Stimulated activated effector memory CD8-positive, alpha-beta T cell treated with anti-CD3 and anti-CD28 coated beads, Interleukin-12 subunit alpha, Interleukin-12 subunit beta, amount 100 ng/mL, for 72 hours (primary cell): ENCODE measurements at regions not wholly inside any gene's neighbourhood (a gene's known extent, or its start where the extent isn't known, plus 50 kb on each side); places are given as distances from the start of the nearest gene placed in this dataset.

Experiments
- ATAC-seq: fragments of 150-1000 bp; cut with Tn5 transposase; 2 replicates; pipeline ENCODE4 v1.10.0; 2021
- DNase-seq, 2 donors: peaks; one replicate each; pipeline ENCODE4 v3.0.0; 2021 to 2022; ENCODE audit warnings: low spot score in 2 of 2
- H3K27ac Mint-ChIP-seq: one replicate; pipeline ENCODE4 v1.8.0; 2022; ENCODE audit warnings: mild to moderate bottlenecking, mixed read lengths
- H3K36me3 Mint-ChIP-seq: one replicate; pipeline ENCODE4 v1.8.0; 2022; ENCODE audit warnings: mild to moderate bottlenecking, mixed read lengths
- H3K4me1 Mint-ChIP-seq: one replicate; pipeline ENCODE4 v1.8.0; 2022; ENCODE audit warnings: mixed read lengths
- H3K4me3 Mint-ChIP-seq: one replicate; pipeline ENCODE4 v1.8.0; 2022; ENCODE audit warnings: mild to moderate bottlenecking, mixed read lengths
- H3K9me3 Mint-ChIP-seq: one replicate; pipeline ENCODE4 v1.8.0; 2022; ENCODE audit warnings: mixed read lengths

DNA sequence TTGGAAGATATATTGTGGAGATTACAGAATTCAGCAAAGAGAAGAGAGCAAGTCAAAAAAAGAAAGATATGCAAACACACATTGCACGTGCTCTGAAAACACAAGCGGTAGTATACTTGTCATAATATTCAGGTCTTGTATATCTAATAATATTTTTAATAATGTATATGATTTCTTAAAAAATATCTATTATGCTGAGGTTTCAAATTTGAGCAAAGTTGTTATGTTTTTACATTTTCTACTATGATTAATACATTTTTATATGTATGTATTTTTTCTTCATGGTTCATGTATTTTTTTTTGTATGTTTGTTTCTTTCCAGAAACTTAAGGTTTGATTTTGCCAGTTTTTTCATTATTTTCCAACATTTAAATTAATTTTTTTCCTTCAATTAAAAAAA is 752.4 kb upstream of the VSTM2A start:
- DNase-seq (no peak), ATAC-seq (no peak)
- no peak overlapping the region for H3K27ac Mint-ChIP-seq
- H3K4me3 Mint-ChIP-seq = no peak overlapping the region
- H3K9me3 Mint-ChIP-seq = peaks cover 11% of the 10 kb centered on the region
- H3K36me3 Mint-ChIP-seq = no peaks in the 10 kb centered on the region
- H3K4me1 Mint-ChIP-seq = no peaks in the 10 kb centered on the region

DNA sequence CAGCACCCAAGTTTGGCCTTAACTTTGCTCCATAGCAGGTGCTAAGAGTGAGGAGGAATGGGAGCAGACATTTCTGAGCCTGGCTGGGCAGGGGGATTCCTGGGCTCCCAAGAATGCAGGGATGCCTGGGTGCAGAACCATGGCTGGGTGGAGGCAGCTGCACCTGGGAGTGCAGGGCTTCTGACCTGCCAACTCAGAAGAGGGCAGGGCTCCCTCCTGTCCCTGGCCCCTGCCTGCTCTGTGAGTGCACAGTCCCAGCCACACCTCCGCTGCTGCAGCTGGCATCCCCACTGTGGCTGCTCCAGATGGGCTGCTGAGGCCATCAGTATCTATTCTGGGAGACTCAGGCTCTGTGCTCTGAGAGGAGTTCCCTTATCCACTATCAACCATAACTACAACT is 747.4 kb upstream of the VSTM2A start:
- Mint-ChIP-seq H3K4me3 (no peak overlapping the region), H3K36me3 (no peaks in the 10 kb centered on the region), H3K9me3 (peaks cover 21% of the 10 kb centered on the region), H3K27ac (no peak overlapping the region), H3K4me1 (no peaks in the 10 kb centered on the region)
- ATAC-seq (no peak), DNase-seq (no peak)

- Mint-ChIP-seq H3K9me3 (peaks cover 15% of the 10 kb centered on the region), H3K4me3 (no peak overlapping the region), H3K36me3 (no peaks in the 10 kb centered on the region), H3K4me1 (no peaks in the 10 kb centered on the region), H3K27ac (no peak overlapping the region)
- no peak for ATAC-seq
- DNase-seq = no peak
Measured at GRCh38 chr7:53800746-53801145, 741.4 kb upstream of the VSTM2A start.

DNA sequence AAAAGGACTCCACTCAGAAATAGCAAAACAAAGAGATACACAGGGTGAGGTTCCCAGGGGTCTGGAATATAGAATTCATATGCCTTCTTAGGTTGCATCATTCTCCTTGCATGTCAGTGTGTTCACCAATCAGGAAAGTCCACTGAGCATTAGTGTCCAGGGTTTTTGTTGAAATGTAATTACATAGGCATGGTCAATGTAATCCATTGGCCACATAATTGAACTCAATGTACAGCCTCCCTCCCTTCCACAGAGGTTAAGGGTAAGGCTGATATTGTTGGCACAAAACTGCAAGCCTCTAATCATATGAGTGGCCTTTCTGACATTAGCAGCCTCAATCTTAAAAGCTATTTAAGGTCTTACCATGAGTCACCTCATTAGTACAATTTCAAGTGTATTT is 736.1 kb upstream of the VSTM2A start:
- Mint-ChIP-seq H3K9me3 (peaks cover 10% of the 10 kb centered on the region), H3K4me1 (no peaks in the 10 kb centered on the region), H3K27ac (no peak overlapping the region), H3K36me3 (no peaks in the 10 kb centered on the region), H3K4me3 (no peak overlapping the region)
- ATAC-seq (no peak), DNase-seq (no peak)

GRCh38 chr7:53811555-53812079 is 730.6 kb upstream of the VSTM2A start:
- Mint-ChIP-seq H3K36me3 (no peaks in the 10 kb centered on the region), H3K9me3 (peaks cover 21% of the 10 kb centered on the region), H3K4me3 (no peak overlapping the region), H3K4me1 (no peaks in the 10 kb centered on the region), H3K27ac (no peak overlapping the region)
- peak; percentile 13 for ATAC-seq
- DNase-seq = no peak

GRCh38 chr7:53812135-53812534 is 730.0 kb upstream of the VSTM2A start:
- Mint-ChIP-seq H3K9me3 (peaks cover 21% of the 10 kb centered on the region), H3K36me3 (no peaks in the 10 kb centered on the region), H3K4me1 (no peaks in the 10 kb centered on the region), H3K27ac (no peak overlapping the region), H3K4me3 (no peak overlapping the region)
- DNase-seq (no peak), ATAC-seq (no peak)

GRCh38 chr7:53835301-53835700 is 706.9 kb upstream of the VSTM2A start:
- Mint-ChIP-seq H3K9me3 (peaks cover 28% of the 10 kb centered on the region), H3K4me3 (no peak overlapping the region), H3K4me1 (no peaks in the 10 kb centered on the region), H3K36me3 (no peaks in the 10 kb centered on the region), H3K27ac (no peak overlapping the region)
- ATAC-seq = no peak
- DNase-seq = no peak

DNA sequence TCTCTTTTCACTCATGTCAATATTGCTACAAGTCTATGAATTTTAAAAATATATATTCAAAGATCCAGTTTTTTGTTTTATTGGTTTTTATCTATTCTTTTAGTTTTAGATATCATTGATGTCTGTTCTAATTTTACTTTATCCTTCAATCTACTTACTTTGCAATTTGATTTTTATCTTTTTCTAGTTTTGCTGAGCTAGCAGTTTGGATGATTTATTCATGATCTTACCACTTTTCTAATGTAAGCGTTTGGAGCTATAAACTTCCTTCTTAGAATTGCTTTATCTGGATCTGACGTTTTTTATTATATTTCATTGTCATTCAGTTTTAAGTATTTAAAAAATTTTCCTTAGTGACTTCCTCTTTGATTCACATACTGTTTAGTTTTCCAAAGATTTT is 664.5 kb upstream of the VSTM2A start:
- ATAC-seq (no peak), DNase-seq (no peak)
- H3K27ac Mint-ChIP-seq = no peak overlapping the region
- no peak overlapping the region for H3K4me3 Mint-ChIP-seq
- H3K4me1 Mint-ChIP-seq = no peaks in the 10 kb centered on the region
- H3K36me3 Mint-ChIP-seq = no peaks in the 10 kb centered on the region
- H3K9me3 Mint-ChIP-seq = peaks cover 22% of the 10 kb centered on the region

DNA sequence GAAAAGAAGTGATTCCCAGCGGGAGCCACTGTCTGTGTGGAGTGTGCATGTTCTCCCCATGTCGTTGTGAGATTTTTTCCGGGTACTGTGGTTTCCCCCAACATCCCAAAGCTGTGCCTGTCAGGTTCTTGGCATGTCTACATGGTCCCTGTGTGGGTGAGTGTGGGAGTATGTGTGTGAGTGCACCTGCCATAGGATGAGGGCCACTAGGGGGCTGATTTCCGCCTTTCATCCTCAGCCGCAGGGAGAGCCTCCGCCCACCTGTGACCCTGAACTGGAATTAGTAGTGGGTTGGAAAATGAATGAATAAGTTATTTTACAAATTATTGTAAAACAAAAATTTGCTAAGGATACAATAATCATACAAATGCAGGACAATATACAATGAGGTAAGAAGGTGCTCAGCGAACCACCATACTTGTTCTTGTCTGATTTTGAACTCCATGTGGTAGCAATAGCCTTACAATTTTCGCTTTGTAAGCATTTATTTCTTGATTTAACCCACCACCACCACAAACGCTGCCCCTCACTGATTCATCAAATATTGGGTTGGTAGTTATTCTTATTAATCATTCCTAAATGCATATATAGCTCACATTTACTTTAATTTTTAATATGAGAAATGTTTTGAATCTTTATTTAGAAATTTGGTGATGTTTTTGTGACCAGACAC is 641.2 kb upstream of the VSTM2A start:
- ATAC-seq (no peak), DNase-seq (no peak)
- Mint-ChIP-seq H3K27ac (no peak overlapping the region), H3K9me3 (peaks cover 22% of the 10 kb centered on the region), H3K4me3 (no peak overlapping the region), H3K4me1 (no peaks in the 10 kb centered on the region), H3K36me3 (no peaks in the 10 kb centered on the region)

GRCh38 chr7:53904355-53904754 is 637.8 kb upstream of the VSTM2A start:
- DNase-seq (no peak), ATAC-seq (no peak)
- Mint-ChIP-seq H3K4me1 (no peaks in the 10 kb centered on the region), H3K4me3 (no peak overlapping the region), H3K27ac (no peak overlapping the region), H3K36me3 (no peaks in the 10 kb centered on the region), H3K9me3 (peaks cover 29% of the 10 kb centered on the region)

GRCh38 chr7:53917637-53918036 is 624.5 kb upstream of the VSTM2A start:
- H3K27ac Mint-ChIP-seq = no peak overlapping the region
- DNase-seq (no peak), ATAC-seq (no peak)
- no peaks in the 10 kb centered on the region for H3K4me1 Mint-ChIP-seq
- no peak overlapping the region for H3K4me3 Mint-ChIP-seq
- no peaks in the 10 kb centered on the region for H3K36me3 Mint-ChIP-seq
- peaks cover 22% of the 10 kb centered on the region for H3K9me3 Mint-ChIP-seq

- H3K4me3 Mint-ChIP-seq = no peak overlapping the region
- H3K36me3 Mint-ChIP-seq = no peaks in the 10 kb centered on the region
- H3K4me1 Mint-ChIP-seq = no peaks in the 10 kb centered on the region
- DNase-seq = no peak
- H3K27ac Mint-ChIP-seq = no peak overlapping the region
- no peak for ATAC-seq
- H3K9me3 Mint-ChIP-seq = peaks cover 25% of the 10 kb centered on the region
Measured at GRCh38 chr7:53920011-53920410, 622.2 kb upstream of the VSTM2A start.

DNA sequence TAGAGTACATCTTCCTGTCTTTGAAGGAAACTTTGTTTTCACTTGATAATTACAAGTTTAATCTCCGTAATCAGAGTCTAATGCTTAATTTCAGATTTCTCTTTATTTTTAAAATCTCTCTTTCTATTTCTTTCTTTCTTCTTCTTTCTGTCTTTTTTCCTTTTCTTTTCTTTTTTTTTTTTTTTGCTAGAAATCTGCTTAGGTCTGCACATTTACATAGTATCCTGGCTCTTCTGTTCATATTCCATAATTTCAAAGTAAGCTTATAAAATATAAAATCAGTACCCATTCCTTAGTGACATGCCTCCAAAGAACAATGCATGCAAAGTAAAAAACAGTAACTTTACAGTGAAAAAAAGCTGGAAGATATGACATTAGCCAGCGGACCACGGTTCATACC is 601.7 kb upstream of the VSTM2A start:
- peaks cover 21% of the 10 kb centered on the region for H3K9me3 Mint-ChIP-seq
- H3K27ac Mint-ChIP-seq = no peak overlapping the region
- no peaks in the 10 kb centered on the region for H3K36me3 Mint-ChIP-seq
- no peaks in the 10 kb centered on the region for H3K4me1 Mint-ChIP-seq
- no peak overlapping the region for H3K4me3 Mint-ChIP-seq
- DNase-seq (no peak), ATAC-seq (no peak)

GRCh38 chr7:53947732-53948131 is 594.4 kb upstream of the VSTM2A start:
- no peak overlapping the region for H3K27ac Mint-ChIP-seq
- H3K36me3 Mint-ChIP-seq = no peaks in the 10 kb centered on the region
- H3K9me3 Mint-ChIP-seq = peaks cover 30% of the 10 kb centered on the region
- no peaks in the 10 kb centered on the region for H3K4me1 Mint-ChIP-seq
- ATAC-seq (no peak), DNase-seq (no peak)
- H3K4me3 Mint-ChIP-seq = no peak overlapping the region

DNA sequence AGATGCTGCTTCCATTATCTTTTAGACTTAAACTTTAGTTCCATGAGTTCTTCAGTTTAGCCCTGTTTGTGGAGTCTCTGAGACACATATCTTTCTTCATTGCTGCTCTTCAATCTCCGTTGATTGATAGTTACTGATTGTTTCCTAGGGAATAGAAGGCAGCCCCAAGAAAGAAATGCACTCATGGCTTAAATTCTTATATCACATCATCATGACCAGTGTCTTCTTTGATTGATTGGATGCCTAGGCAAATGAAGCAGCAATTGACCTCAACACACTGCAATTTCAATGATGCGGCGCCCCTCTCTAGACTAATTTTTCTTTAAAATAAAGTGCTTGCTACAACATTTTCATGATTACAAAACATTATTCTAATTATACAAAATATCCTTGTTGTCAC is 576.5 kb upstream of the VSTM2A start:
- H3K4me3 Mint-ChIP-seq = no peak overlapping the region
- no peak for ATAC-seq
- DNase-seq = no peak
- no peak overlapping the region for H3K27ac Mint-ChIP-seq
- peaks cover 8% of the 10 kb centered on the region for H3K9me3 Mint-ChIP-seq
- no peaks in the 10 kb centered on the region for H3K36me3 Mint-ChIP-seq
- H3K4me1 Mint-ChIP-seq = no peaks in the 10 kb centered on the region

DNA sequence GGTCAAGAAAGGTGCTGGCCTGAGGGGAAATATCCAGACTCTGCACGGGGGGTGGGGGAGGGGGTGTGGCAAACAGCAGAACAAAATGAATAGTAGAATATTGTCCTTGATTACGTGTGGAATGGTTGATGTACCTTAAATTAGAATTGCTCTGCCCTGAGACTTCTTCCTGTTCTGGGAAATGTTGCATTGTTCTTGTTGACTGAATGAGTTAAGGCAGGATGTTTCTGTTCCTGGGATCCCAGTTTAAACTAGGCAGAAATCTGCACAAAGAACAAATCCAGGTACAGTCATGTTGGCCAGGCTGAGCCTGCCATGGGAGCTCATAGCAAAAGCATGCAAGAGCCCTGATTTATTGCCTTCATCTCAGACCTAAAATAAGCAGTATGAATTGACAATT is 558.7 kb upstream of the VSTM2A start:
- ATAC-seq = no peak
- Mint-ChIP-seq H3K9me3 (peaks cover 29% of the 10 kb centered on the region), H3K4me1 (no peaks in the 10 kb centered on the region)

GRCh38 chr7:53984776-53985175 is 557.4 kb upstream of the VSTM2A start:
- peaks cover 27% of the 10 kb centered on the region for H3K9me3 Mint-ChIP-seq
- ATAC-seq (no peak), DNase-seq (no peak)
- H3K27ac Mint-ChIP-seq = no peak overlapping the region
- no peaks in the 10 kb centered on the region for H3K4me1 Mint-ChIP-seq
- H3K36me3 Mint-ChIP-seq = no peaks in the 10 kb centered on the region
- H3K4me3 Mint-ChIP-seq = no peak overlapping the region

More for the DNA sequence above, 558.7 kb upstream of the VSTM2A start:
- Mint-ChIP-seq H3K27ac (no peak overlapping the region), H3K36me3 (no peaks in the 10 kb centered on the region), H3K4me3 (no peak overlapping the region)
- DNase-seq = no peak
